HG02623 (cell line): ENCODE measurements at regions not wholly inside any gene's neighbourhood (a gene's known extent, or its start where the extent isn't known, plus 50 kb on each side); places are given as distances from the start of the nearest gene placed in this dataset.

ENCODE experiments used
- ATAC-seq: cut with Tn5 transposase; IDR thresholded peaks from one replicate; pipeline ENCODE4 v1.9.1; 2021; ENCODE audit warnings: moderate library complexity; ENCODE audit not compliant: unreplicated experiment

- ATAC-seq = no peak
Measured at GRCh38 chr6:18752278-18753068, 365.3 kb downstream of the RNF144B start.

GRCh38 chr6:18753076-18753475 is 365.9 kb downstream of the RNF144B start:
- ATAC-seq = no peak

GRCh38 chr6:18763086-18763485 is 375.9 kb downstream of the RNF144B start:
- no peak for ATAC-seq

GRCh38 chr6:18784794-18785193 is 397.6 kb downstream of the RNF144B start:
- ATAC-seq = no peak

GRCh38 chr6:18785810-18786490 is 398.8 kb downstream of the RNF144B start:
- no peak for ATAC-seq

- no peak for ATAC-seq
Measured at GRCh38 chr6:18792866-18793265, 405.7 kb downstream of the RNF144B start.

GRCh38 chr6:18795726-18796125 is 408.6 kb downstream of the RNF144B start:
- no peak for ATAC-seq

GRCh38 chr6:18820725-18821124 is 433.6 kb downstream of the RNF144B start:
- ATAC-seq = no peak

GRCh38 chr6:18823782-18824386 is 436.7 kb downstream of the RNF144B start:
- ATAC-seq = no peak

- no peak for ATAC-seq
Measured at GRCh38 chr6:18829272-18829870, 442.2 kb downstream of the RNF144B start.

GRCh38 chr6:18835976-18836375 is 448.8 kb downstream of the RNF144B start:
- ATAC-seq = no peak

- no peak for ATAC-seq
Measured at GRCh38 chr6:18837013-18837412, 449.9 kb downstream of the RNF144B start.

GRCh38 chr6:18842534-18842933 is 455.4 kb downstream of the RNF144B start:
- no peak for ATAC-seq

GRCh38 chr6:18845896-18846295 is 458.7 kb downstream of the RNF144B start:
- ATAC-seq = no peak

GRCh38 chr6:18846327-18846726 is 459.2 kb downstream of the RNF144B start:
- no peak for ATAC-seq

- ATAC-seq = no peak
Measured at GRCh38 chr6:18861204-18861603, 474.1 kb downstream of the RNF144B start.

- ATAC-seq = no peak
Measured at GRCh38 chr6:18883268-18883667, 496.1 kb downstream of the RNF144B start.

- no peak for ATAC-seq
Measured at GRCh38 chr6:18883851-18884250, 496.7 kb downstream of the RNF144B start.

GRCh38 chr6:18893540-18894269 is 506.6 kb downstream of the RNF144B start:
- no peak for ATAC-seq

GRCh38 chr6:18897350-18897749 is 510.2 kb downstream of the RNF144B start:
- ATAC-seq = no peak

- no peak for ATAC-seq
Measured at GRCh38 chr6:18904681-18905080, 517.5 kb downstream of the RNF144B start.
